NCI-H2196 treated with DMSO at 0.1 percent for 48 hours (cell line): ENCODE measurements at regions not wholly inside any gene's neighbourhood (a gene's known extent, or its start where the extent isn't known, plus 50 kb on each side); places are given as distances from the start of the nearest gene placed in this dataset.
"Not testable (repeated sequence)": the region's sequence is repeated elsewhere in the genome, so short reads cannot be mapped to it uniquely, and the experiment has no call there.

Experiments used
- DNase-seq: peaks from one replicate; lab custom pipeline; 2025; ENCODE audit not compliant: unreplicated experiment; lab: John Stamatoyannopoulos, UW

- DNase-seq = no peak
Measured at GRCh38 chr11:87778357-87778756, 396.9 kb downstream of the RAB38 start.

GRCh38 chr11:87775036-87775435, 400.2 kb downstream of the RAB38 start:
- no peak for DNase-seq

GRCh38 chr11:87769661-87770060, 405.6 kb downstream of the RAB38 start:
- no peak for DNase-seq

- DNase-seq = no peak
Measured at GRCh38 chr11:87767615-87768014, 407.6 kb downstream of the RAB38 start.

- not testable (repeated sequence) for DNase-seq
Measured at GRCh38 chr11:87764075-87764474, 411.2 kb downstream of the RAB38 start.

GRCh38 chr11:87754685-87755084, 420.6 kb downstream of the RAB38 start:
- no peak for DNase-seq

GRCh38 chr11:87753143-87753542, 422.1 kb downstream of the RAB38 start:
- no peak for DNase-seq

GRCh38 chr11:87743007-87743406, 432.2 kb downstream of the RAB38 start:
- no peak for DNase-seq

GRCh38 chr11:87740968-87741367, 434.3 kb downstream of the RAB38 start:
- no peak for DNase-seq

- DNase-seq = no peak
Measured at GRCh38 chr11:87740451-87740850, 434.8 kb downstream of the RAB38 start.

GRCh38 chr11:87739766-87740165, 435.5 kb downstream of the RAB38 start:
- DNase-seq = no peak

GRCh38 chr11:87739261-87739660, 436.0 kb downstream of the RAB38 start:
- DNase-seq = no peak

GRCh38 chr11:87736928-87737327, 438.3 kb downstream of the RAB38 start:
- no peak for DNase-seq

GRCh38 chr11:87726506-87726905, 448.7 kb downstream of the RAB38 start:
- no peak for DNase-seq

- DNase-seq = no peak
Measured at GRCh38 chr11:87724358-87724757, 450.9 kb downstream of the RAB38 start.

GRCh38 chr11:87722756-87723565, 452.3 kb downstream of the RAB38 start:
- no peak for DNase-seq

- DNase-seq = no peak
Measured at GRCh38 chr11:87719326-87720073, 455.7 kb downstream of the RAB38 start.

- DNase-seq = no peak
Measured at GRCh38 chr11:87712802-87713202, 462.4 kb downstream of the RAB38 start.

GRCh38 chr11:87712391-87712790, 462.9 kb downstream of the RAB38 start:
- DNase-seq = no peak

- DNase-seq = not testable (repeated sequence)
Measured at GRCh38 chr11:87703589-87703988, 471.7 kb downstream of the RAB38 start.

GRCh38 chr11:87675993-87676392, 499.2 kb downstream of the RAB38 start:
- no peak for DNase-seq

- DNase-seq = no peak
Measured at GRCh38 chr11:87666730-87667129, 508.5 kb downstream of the RAB38 start.
